Suppressor macrophage (primary cell): ENCODE measurements at regions not wholly inside any gene's neighbourhood (a gene's known extent, or its start where the extent isn't known, plus 50 kb on each side); places are given as distances from the start of the nearest gene placed in this dataset.
"Not testable (repeated sequence)": the region's sequence is repeated elsewhere in the genome, so short reads cannot be mapped to it uniquely, and the experiment has no call there.

Experiments used
- DNase-seq, 4 experiments: peaks; one replicate each; pipeline ENCODE4 v3.0.0-alpha.2; 2020 to 2022

DNA sequence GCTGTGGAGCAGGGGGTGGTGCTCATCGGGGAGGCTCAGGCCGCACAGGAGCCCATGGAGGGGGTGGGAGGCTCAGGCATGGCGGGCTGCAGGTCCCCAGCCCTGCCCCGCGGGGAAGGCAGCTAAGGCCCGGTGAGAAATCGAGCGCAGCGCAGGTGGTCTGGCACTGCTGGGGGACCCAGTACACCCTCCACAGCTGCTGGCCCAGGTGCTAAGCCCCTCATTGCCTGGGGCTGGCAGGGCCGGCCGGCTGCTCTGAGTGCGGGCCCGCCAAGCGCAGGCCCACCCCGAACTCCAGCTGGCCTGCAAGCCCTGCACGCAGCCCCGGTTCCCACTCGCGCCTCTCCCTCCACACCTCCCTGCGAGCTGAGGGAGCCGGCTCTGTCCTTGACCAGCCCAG, 257.3 kb upstream of the CNTN5 start:
- DNase-seq: not testable (repeated sequence)

DNA sequence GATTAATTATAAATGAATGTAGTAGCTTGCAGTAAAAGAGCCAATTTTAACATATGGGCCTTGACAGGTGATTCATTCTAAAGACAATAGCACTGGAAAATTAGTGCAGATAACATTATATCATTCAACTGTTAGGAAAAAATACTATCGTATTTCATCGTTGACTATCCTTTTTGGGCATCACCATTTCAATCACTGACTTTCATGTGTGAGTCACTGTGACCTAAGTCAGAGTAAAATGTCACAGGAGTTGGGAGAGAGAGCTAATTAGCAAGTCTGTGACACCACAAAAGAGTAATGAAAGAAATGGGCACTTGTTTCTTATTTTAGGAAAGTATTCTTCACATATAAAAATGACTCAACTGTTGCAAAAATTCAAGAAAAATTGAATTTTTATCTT, 253.8 kb upstream of the CNTN5 start:
- no peak for DNase-seq

DNA sequence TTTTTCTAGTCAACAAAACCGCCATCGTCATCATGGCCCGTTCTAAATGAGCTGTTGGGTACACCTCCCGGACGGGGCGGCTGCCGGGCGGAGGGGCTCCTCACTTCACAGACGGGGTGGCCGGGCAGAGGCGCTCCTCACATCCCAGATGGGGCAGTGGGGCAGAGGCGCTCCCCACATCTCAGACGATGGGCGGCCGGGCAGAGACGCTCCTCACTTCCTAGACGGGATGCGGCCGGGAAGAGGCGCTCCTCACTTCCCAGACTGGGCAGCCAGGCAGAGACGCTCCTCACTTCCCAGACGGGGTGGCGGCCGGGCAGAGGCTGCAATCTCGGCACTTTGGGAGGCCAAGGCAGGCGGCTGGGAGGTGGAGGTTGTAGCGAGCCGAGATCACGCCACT, 250.7 kb upstream of the CNTN5 start:
- not testable (repeated sequence) for DNase-seq

DNA sequence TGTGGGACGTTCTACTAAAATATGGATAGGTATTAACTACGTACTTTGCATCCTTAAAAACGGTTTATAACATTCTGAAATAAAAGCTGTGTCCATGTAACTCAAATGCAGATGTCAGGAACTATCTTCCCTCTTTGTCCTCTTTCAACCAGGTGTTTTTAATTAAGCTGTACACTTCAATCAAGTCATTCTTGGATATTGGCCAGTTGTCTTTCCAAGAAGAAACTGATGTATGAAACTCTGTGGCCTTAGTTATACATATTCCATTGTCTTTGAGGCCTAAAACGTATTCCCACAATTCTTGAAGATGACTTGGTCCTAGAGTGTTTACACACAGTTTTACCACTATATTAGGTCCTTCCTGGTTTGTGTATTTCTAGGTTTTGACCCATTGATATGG, 249.0 kb upstream of the CNTN5 start:
- no peak for DNase-seq

DNA sequence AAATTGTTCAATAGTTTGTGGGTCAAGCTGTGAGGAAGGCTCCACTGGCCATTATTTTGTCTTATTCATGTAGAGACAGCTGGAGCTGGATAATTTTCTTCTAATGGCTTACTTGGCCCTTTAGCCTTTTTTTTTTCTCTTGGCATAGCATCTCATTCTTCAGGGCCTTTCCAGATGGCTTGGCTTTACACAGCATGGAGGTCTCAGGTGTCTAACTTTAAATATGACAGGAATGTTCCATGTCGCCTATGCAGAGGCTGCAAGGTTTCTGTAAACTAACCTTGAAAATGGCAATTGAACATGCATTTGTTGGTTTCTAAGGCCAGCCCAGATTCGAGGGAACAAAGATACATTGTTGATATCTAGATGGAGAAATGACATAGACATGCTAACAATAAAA, 247.9 kb upstream of the CNTN5 start:
- no peak for DNase-seq

DNA sequence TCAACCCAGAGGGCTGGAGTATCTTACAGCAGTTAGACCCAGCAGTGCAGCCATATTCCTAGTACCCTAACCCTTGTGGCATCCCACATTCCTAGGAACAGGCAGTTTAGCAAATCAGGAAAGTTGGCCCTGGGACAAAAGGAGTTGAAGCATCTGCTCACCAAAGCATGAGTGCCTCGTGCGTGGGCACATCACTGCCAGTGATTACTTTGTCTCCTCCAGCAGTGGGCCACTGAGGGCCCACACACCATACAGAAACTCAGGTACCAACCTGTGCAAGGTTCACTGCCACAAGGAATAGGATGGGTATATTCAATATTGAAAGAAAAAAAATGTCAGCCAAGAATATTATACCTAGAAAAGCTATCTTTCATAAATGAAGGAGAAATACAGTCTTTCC, 227.5 kb upstream of the CNTN5 start:
- DNase-seq: no peak

DNA sequence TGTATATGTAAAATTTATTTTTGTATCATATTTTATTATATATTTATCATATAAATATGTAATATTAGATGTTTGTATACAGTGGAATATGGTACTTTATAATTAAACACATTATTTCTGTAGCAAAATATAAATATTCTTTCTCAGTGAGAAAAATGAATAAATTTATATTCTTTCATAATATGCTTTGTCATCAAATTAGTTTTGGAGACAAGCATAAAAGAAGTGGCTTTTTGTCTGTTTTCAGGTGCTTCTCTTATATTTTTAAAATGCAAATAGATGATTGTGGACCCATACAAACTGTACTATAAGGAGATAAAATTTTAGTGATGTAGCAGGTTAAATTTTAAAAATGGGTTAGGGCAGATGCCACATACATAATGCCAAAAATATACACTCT, 222.4 kb upstream of the CNTN5 start:
- no peak for DNase-seq

DNA sequence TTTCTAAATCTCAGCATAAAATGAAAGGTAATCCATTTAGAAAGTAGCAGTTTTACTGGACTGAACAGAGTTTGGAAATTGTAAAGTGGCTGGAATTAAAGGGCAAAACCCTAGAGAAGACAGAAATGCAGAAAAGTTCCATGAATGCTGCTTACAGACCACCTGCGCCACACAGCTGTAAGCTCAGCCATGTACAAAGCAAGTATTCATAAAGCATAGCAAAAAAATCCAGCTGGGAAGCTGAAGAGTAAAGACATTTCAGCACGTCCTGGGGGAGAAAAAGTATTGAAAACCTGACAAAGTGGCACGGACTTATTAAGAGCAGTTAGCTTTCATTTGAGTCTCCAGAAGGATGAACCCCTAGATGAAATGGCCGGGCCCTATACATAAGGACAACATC, 220.1 kb upstream of the CNTN5 start:
- no peak for DNase-seq

DNA sequence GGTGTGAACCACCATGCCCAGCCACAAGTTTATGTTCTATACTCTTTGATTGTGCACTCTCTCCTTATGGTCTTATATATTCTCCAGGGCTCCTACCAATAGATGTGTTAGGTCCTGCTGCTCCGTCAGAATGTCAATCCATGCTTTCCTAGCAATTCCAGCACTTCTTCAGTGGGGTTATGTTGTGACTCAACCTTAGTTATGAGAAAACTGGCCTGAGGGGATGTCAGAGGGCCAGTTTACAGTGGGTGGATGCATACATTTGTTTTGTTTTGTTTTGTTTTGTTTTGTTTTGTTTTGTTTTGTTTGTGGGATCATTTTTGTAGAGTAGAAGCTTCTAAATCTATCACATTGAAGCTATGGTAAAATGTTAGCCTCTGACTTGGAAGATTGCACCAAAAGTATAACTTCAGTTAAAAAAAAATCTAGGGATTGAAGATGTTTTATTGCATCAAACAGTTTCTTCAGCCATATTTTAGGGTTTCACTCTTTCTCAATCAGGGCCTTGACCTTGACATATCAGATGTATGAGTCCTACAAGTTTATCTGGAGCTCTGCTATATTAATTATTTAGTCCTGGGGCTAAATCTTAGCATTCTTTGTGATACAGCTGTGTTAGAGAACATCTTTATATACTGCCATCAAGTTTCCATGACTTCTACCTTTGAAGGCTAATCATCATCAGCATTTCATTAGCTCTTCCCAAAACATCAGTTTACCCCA, 191.6 kb upstream of the CNTN5 start:
- DNase-seq: no peak

DNA sequence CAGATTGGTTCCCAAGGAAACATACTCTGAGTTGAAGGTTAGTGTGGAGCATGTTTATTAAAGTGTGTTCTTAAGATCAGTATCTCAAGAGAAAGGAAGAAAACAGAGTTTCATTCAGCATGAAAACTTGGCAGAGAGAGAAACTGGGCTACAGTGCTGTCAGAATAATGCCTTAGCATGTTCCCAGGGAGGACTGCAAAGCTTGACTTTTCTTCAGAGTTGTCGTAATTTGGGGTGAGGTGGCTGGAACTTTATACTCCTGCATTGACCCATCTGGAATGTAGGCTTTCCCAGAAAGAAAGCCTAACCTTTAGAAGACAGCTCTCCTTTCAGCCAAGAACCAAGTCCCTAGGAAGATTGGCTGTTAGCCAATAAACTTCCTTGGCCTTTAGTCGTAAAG, 190.8 kb upstream of the CNTN5 start:
- DNase-seq: no peak

DNA sequence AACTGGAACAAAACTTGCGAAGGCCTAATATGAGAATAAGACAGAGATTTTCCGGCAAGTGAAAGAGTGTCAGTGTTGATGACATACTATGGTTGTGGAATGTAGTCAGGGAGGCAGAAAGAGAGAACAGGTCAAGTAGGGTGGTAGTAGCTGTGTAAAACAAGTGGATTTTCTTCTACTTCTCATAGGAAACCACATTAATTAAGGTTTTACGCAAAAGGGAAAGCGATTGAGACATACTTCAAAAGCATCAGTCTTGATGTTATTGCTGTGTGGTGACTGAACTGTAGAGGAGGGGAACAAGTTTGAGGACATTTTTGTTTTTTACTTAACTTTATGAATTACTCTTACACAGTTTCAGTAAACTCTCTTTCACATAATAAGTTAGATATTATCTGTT, 186.0 kb upstream of the CNTN5 start:
- no peak for DNase-seq

DNA sequence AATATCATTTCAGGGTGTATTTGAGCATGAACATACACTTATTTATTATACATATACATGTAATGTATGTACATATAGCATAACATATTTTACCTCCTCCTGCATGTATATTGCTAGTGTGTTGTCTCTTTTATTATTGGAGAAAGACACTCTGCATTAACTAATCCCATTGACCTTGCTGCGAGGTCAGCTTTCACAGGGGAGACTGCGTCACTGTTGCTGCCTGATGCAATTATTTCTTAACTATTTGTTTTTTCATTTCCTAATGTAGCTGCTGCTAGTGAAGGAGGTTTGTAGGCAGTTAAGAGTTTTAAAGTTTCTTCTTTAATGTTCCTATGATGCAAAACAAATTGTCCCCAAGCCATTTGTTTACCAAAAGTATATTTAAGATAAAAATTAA, 185.4 kb upstream of the CNTN5 start:
- no peak for DNase-seq

DNA sequence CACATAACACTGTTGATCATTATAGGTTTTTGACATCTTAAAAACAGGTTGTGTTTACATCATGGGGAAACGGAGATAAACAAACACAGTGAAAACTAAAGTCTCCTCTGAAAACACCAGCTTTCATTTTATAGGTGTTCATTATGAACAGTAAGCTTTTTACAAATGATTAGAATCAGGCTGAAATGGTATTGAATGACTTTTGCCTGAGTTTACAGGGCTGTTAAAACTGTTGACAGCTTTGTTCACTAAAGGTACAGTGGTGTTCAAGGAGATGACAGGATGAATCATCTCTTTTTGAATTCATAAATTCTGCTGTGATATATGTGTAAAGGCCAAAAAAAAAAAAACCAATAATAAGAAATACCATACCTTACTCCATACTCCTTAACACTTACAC, 184.6 kb upstream of the CNTN5 start:
- no peak for DNase-seq

DNA sequence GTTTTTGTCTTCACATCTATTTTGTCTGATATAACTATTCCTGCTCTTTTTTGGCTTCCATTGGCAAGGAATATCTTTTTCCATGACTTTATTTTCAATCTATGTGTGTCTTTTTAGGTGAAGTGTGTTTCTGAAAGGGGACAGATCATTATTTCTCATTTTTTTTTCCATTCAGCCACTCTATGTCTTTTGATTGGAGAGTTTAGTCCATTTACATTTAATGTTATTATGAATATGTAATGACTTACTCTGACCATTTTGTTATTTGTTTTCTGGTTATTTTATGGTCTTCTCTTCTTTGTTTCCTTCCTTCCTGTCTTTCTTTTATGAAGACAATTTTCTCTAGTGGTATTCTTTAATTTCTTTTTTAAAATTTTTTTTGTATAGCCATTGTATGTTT, 178.6 kb upstream of the CNTN5 start:
- DNase-seq: no peak

DNA sequence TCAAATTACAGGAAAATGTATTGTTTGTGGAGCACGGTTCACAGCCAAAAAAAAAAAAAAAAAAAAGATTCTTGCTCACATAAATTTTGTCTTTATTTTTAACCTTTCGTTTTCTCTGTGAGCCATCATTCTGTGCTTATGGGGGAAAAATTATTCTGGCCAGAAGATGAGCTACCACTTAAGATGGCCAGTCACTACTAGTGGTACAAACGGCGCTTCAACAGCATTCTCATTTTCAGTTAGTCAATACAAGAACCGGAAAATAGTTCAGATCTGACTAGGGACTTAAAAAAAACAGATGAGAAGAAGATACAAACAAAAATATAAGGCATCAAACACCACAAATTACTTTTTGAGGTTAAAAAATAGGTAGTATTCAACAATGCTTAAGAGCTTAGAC, 158.6 kb upstream of the CNTN5 start:
- DNase-seq: no peak

DNA sequence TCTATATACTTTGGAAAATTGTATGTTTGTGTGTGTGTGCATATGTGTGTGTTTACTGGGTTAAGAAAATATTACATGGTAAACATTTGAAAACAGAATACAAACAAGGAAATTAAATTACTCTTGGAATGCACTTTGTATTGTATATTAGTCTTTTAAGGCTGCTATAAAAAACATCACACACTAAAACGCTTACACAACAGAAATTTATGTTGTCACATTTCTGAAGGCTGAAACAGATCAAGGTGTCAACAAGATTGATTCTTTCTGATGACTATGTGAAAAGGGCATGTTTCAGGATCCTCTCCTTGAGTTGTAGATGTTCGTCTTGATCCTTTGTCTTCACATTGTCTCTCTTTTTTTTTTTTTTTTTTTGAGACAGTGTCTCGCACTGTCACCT, 149.1 kb upstream of the CNTN5 start:
- no peak for DNase-seq

DNA sequence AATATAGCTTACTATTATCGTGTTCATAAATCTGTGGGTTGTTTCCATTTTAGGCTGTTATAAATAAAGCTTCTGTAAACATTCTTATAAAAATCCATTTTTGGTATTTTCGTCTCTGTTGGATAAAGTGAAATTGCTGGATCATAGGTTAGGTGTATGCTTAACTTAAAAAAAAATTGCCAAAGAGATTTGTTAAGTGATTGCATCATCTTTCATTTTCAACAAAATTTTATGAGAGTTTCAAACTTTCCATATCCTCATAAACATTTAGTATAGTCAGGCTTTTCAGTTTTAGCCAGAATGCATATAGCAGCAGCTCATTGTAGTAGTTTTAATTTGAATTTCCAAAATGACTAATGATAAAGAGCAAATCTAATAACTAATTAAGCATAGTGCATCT, 146.7 kb upstream of the CNTN5 start:
- DNase-seq: no peak

DNA sequence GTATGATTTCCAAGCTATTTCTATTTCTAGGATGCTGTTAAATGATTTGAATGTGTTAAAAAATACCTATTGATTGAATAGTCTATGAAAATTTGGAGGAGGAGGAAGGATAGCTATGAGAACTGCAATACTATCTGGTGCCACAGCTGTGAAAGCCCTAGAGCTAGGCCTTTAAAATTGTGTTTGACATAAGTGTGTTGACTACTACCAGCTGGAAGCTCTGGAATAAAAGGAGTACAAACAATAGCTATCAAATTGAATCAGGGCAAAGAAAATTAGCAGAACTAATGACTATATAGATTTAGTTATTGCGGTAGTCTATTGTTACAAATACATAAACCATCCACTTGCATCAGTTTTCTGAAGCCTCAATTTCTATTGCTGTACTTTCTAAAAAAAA, 124.8 kb upstream of the CNTN5 start:
- no peak for DNase-seq

DNA sequence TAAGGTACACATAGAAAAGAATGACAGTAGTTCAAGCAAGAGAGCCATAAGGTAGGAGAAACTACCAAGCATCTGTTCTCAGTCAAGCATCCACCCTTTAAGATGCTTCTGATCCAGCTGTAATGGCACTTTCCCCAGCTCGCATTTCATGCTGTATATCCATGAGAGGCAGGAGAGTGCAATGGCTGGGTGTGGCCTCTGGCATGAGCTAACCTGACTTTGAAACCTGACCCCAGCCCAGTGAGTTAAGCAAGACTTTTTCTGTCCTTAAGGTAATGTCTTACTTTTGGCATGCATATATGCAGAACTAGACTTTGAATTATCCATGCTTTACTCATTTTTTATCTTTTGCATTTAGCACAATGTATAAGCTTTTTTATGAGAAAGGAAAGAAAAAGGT, 79.8 kb upstream of the CNTN5 start:
- DNase-seq: no peak

DNA sequence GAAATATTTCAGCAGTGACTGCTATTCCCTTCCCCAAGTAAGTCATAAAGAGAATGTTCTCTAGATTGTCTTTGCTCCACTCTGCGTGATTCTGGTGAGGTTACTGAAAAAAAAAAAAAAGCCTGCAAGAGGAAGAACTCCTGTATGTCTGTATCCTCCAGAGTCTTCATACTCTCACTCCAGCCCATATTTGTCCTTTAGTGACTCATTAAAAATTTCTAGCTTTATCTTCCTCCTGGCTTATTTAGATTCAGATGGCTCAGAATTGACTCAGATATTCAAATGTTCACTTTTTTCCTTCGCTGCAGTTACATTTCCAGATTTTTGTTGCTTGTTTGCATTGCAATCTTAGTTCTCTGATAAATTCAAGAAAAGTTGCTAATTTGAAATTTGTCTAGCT, 76.3 kb upstream of the CNTN5 start:
- DNase-seq: no peak

DNA sequence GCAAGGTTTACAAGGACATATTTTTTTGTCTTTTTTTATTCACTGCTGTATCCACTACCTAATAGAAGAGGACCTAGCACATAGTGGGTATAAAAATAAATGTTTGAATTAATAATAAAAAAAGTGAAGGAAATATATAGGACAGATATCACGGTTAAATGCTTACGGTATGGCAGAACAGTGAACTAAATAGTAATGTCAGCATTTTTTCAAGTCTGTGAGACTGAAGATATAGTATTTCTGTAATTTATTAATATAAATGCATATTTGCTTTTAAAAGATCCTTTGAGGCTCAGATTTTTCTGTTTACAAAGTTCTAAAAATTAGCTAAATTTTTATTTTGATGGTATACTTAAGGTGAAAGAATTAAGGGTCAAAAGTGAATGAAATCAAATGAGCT, 68.6 kb upstream of the CNTN5 start:
- DNase-seq: no peak

DNA sequence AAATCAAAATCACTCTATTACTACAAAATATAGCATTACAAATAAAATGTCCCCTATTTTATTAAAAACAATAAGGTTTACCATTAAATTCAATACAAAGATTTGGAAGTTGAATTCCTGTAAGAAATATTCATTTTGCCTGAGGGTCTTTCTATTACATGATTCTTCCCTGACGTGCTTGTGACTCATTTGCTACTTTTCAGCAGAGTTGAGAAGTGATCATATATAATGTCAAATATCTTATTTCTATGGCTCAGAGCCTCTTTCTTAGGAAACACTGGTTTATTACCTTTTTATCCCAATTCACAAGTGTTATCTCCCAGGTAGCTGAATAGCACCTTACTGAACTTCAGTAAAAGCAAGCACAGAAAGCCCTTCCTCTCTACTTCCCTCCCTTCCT, 65.2 kb upstream of the CNTN5 start:
- DNase-seq: no peak

DNA sequence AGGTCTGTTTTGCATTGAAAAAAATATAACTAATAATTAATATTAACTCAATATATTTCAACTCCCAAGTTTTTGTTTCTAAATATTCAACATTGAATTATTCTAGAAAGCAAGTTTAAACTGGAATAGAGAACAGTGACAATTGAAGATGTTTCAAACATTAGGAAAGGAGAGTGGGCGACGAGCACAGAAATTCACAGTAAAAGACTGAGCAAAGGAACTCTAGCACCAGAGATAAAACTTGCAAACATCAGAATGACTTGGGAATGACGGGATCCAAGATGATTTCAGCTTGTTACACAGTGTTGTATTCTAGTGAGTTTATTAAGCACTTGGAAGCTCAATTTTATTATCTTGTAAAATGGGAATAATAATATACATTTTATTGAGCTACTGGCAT, 56.6 kb upstream of the CNTN5 start:
- DNase-seq: no peak

DNA sequence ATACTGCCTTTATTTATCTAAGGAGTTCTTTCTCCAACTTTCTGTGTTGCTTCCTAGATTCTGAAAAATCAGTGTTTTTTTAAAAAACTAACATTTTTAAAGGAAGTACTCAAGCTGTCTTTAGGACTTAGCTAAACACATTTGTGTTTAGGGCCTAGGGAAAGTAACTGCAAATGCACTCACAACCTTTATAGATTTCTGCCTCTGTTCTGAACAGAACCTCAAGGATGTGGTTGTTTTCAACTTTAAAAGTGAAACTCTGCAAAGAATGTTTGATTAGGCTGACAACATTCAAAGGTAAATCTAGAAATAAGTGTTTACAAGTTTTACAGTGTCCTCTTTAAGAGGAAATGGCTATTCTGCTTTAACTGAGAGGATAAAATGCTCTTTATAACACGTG, 55.4 kb upstream of the CNTN5 start:
- DNase-seq: no peak

DNA sequence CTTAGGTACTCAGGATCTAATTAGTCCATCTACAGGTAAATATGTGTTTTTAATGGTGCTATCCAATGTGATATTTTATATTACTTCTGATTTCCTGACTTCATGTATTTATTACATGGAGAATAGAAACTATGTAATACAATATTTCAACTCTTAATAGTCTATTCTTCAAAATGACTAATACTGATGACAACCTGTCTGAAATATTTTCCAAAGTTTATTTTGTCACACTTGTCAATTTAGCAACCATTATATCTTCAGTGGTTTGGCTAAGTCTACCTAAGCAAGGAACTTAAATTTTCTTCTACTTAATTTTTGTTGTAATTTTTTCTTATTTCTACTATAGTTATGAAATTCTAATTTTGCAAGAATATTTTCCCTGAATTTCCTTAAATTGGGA, 55.0 kb upstream of the CNTN5 start:
- DNase-seq: no peak

DNA sequence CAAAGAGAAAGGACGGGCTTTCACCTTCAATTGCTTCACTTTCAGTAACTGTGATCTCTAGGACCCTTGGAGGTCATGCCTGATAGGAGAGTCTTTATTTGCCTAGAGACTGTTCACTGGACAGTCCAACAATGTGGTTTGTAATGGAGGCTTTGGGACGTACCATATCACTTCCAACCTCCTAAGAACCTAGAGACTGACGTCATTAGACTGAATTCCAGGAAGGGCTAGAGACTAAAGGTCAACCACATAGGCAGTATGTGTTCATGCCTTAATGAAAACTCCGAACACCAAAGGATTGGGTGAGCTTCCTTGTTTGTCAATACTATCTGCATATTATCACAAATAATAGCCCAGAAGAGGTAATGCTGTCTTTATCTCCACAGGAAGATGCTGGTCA, 53.7 kb upstream of the CNTN5 start:
- no peak for DNase-seq
